ENCODE measurements at regions not wholly inside any gene's neighbourhood (a gene's known extent, or its start where the extent isn't known, plus 50 kb on each side); places are given as distances from the start of the nearest gene placed in this dataset.

GRCh38 chr10:47123716-47124288 lies 176.2 kb upstream of the GDF10 start:
- TF ChIP-seq CTCF (IDR thresholded peaks at IDR 0.05) (no peak), POLR2A (IDR thresholded peaks at IDR 0.05) (no peak)
